ENCODE measurements at regions not wholly inside any gene's neighbourhood (a gene's known extent, or its start where the extent isn't known, plus 50 kb on each side); places are given as distances from the start of the nearest gene placed in this dataset.
"Not testable (repeated sequence)": the region's sequence is repeated elsewhere in the genome, so short reads cannot be mapped to it uniquely, and the experiment has no call there.

DNA sequence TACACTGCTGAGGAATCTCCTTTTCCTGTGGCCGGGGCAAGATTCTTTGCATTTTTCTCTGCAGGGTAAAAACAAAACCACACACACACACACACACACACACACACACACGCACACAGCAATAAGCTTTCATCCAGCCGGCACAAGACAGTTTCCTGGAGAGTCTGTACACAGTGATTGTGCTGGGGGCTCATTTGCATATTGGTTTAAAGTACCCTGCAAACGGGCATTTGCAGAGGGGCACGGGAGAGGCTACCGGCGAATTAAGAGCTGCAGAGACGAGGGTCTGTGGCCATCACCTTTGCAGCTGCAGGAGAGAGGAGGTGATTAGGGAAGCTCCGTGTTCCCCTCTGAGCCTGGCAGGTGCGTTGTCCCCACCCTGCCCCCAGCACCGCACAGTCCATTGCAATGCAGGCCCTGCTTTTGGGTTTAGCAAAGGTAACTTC lies 219.9 kb downstream of the SHOX start:
- H3K4me1 Mint-ChIP-seq (ENCODE audit: unreplicated experiment): peaks cover 9% of the 10 kb centered on the region
- peaks cover 6% of the 10 kb centered on the region for H3K27me3 Mint-ChIP-seq (ENCODE audit: unreplicated experiment)
- H3K27ac Mint-ChIP-seq (ENCODE audit: unreplicated experiment): no peak overlapping the region
- H3K4me3 Mint-ChIP-seq (ENCODE audit: unreplicated experiment): no peak overlapping the region
- TF ChIP-seq, protein P1, sequence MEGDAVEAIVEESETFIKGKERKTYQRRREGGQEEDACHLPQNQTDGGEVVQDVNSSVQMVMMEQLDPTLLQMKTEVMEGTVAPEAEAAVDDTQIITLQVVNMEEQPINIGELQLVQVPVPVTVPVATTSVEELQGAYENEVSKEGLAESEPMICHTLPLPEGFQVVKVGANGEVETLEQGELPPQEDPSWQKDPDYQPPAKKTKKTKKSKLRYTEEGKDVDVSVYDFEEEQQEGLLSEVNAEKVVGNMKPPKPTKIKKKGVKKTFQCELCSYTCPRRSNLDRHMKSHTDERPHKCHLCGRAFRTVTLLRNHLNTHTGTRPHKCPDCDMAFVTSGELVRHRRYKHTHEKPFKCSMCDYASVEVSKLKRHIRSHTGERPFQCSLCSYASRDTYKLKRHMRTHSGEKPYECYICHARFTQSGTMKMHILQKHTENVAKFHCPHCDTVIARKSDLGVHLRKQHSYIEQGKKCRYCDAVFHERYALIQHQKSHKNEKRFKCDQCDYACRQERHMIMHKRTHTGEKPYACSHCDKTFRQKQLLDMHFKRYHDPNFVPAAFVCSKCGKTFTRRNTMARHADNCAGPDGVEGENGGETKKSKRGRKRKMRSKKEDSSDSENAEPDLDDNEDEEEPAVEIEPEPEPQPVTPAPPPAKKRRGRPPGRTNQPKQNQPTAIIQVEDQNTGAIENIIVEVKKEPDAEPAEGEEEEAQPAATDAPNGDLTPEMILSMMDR (IDR thresholded peaks at IDR 0.05): no peak
- H3K9me3 Mint-ChIP-seq (ENCODE audit: unreplicated experiment): no peaks in the 10 kb centered on the region
- no peaks in the 10 kb centered on the region for H3K36me3 Mint-ChIP-seq (ENCODE audit: unreplicated experiment)
- peak; percentile 71 for DNase-seq (ENCODE audit: extremely low spot score, unreplicated experiment)

DNA sequence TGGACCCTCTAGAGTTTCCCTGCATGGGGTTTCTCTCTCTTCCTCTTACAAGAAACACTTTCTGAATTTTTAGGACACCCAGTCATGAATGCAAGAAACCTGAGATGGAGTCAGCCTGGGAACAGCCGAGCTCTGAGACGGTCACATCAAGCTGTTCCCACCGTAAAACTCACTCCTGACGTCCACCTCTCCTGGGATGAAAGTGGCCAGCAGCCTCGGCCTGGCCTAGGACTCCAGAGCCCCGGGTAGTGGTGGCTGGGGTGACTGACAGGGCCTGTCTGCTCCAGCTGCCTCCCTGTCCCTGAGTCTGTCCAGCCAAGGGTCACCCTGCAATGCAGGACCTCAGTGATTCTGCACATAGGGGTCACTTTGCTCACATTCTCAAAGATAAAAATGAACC lies 217.8 kb downstream of the SHOX start:
- Mint-ChIP-seq H3K9me3 (ENCODE audit: unreplicated experiment) (no peaks in the 10 kb centered on the region), H3K4me1 (ENCODE audit: unreplicated experiment) (peaks cover 10% of the 10 kb centered on the region), H3K27me3 (ENCODE audit: unreplicated experiment) (no peaks in the 10 kb centered on the region), H3K27ac (ENCODE audit: unreplicated experiment) (no peak overlapping the region), H3K4me3 (ENCODE audit: unreplicated experiment) (no peak overlapping the region), H3K36me3 (ENCODE audit: unreplicated experiment) (no peaks in the 10 kb centered on the region)
- TF ChIP-seq, protein P1 (IDR thresholded peaks at IDR 0.05): no peak
- DNase-seq (ENCODE audit: extremely low spot score, unreplicated experiment): peak; percentile 79

DNA sequence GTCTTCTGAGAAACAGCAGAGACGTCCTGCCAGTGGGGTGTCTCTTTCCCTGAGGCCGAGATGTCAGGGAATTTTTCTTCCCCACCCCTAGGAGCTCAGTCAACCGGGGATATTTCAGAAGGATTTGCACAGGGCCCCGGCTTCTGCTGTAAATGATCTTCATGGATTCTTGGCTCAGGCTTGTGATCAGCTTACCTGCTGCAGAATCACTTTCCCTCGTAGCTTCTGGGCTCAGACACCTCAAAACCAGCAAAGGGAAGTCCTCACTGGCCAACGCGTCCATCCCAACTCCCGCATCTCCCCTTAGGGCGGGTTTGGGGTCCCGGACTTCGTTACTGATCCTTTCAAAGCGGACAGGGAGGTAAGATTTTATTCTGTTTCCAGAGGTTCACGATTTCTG lies 212.7 kb downstream of the SHOX start:
- no peak overlapping the region for H3K4me3 Mint-ChIP-seq (ENCODE audit: unreplicated experiment)
- peak; percentile 38 for DNase-seq (ENCODE audit: extremely low spot score, unreplicated experiment)
- TF ChIP-seq, protein P1 (IDR thresholded peaks at IDR 0.05): no peak
- H3K4me1 Mint-ChIP-seq (ENCODE audit: unreplicated experiment): peaks cover 5% of the 10 kb centered on the region
- H3K27ac Mint-ChIP-seq (ENCODE audit: unreplicated experiment): no peak overlapping the region
- no peaks in the 10 kb centered on the region for H3K9me3 Mint-ChIP-seq (ENCODE audit: unreplicated experiment)
- peaks cover 3% of the 10 kb centered on the region for H3K27me3 Mint-ChIP-seq (ENCODE audit: unreplicated experiment)
- no peaks in the 10 kb centered on the region for H3K36me3 Mint-ChIP-seq (ENCODE audit: unreplicated experiment)

DNA sequence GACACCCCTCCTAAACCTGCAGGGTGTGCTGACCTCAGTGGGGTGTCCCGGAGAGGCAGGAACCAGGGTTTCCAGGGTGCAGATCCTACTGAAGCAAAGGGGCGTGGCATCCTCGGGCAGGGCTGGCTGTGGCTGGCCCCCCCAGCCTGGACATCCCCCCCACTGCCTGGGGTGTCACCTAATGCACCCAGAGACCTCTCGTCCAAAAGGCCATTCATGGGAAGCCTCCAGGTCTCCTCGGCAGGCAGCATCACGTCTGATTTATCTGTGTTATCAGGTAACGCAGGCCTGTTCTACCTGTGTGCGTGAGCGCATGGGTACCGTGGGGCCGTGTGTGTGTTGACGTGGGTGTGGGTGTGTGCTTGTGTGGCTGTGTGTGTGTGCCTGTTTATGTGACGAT lies 210.0 kb downstream of the SHOX start:
- TF ChIP-seq, protein P1 (IDR thresholded peaks at IDR 0.05): no peak
- Mint-ChIP-seq H3K36me3 (ENCODE audit: unreplicated experiment) (no peaks in the 10 kb centered on the region), H3K27me3 (ENCODE audit: unreplicated experiment) (peaks cover 3% of the 10 kb centered on the region), H3K4me3 (ENCODE audit: unreplicated experiment) (no peak overlapping the region), H3K27ac (ENCODE audit: unreplicated experiment) (no peak overlapping the region), H3K4me1 (ENCODE audit: unreplicated experiment) (peaks cover 2% of the 10 kb centered on the region), H3K9me3 (ENCODE audit: unreplicated experiment) (no peaks in the 10 kb centered on the region)
- DNase-seq (ENCODE audit: extremely low spot score, unreplicated experiment): peak; percentile 65

DNA sequence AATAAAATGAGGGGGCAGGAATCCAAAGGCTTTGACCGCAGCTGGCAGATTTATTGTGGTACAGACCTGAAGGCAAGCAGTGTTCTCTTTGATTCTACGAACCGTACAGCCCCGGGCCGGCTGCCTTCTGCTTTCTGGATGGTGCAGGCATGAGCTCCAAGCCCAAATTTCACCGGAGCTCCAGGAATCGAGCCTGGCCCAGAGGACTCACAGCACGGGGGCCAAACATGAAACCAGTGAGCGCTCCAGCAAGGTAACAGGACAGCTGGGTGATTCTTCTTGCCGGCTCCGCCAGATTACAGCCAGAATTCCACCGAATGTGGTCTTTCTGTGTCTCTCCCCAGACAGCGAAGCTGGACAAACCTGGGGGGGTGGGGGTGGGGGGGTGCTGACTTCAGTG lies 208.1 kb downstream of the SHOX start:
- DNase-seq (ENCODE audit: extremely low spot score, unreplicated experiment): peak; percentile 63
- not testable (repeated sequence) for H3K27ac Mint-ChIP-seq (ENCODE audit: unreplicated experiment); H3K27me3 Mint-ChIP-seq (ENCODE audit: unreplicated experiment); H3K4me1 Mint-ChIP-seq (ENCODE audit: unreplicated experiment); H3K36me3 Mint-ChIP-seq (ENCODE audit: unreplicated experiment); H3K4me3 Mint-ChIP-seq (ENCODE audit: unreplicated experiment); H3K9me3 Mint-ChIP-seq (ENCODE audit: unreplicated experiment)

DNA sequence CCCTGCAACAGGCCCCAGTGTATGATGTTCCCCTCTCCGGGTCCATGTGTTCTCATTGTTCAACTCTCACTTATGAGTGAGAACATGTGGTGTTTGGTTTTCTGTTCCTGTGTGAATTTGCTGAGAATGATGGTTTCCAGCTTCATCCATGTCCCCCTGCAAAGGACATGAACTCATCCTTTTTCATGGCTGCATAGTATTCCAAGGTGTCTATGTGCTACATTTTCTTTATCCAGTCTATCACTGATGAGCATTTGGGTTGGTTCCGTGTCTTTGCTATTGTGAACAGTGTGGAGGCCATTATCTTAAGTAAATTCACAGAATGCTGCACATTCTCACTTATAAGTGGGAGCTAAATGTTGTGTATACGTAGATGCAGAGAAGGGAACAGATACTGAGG lies 205.3 kb downstream of the SHOX start:
- H3K9me3 Mint-ChIP-seq (ENCODE audit: unreplicated experiment); H3K27me3 Mint-ChIP-seq (ENCODE audit: unreplicated experiment); H3K4me1 Mint-ChIP-seq (ENCODE audit: unreplicated experiment); H3K4me3 Mint-ChIP-seq (ENCODE audit: unreplicated experiment); H3K36me3 Mint-ChIP-seq (ENCODE audit: unreplicated experiment); H3K27ac Mint-ChIP-seq (ENCODE audit: unreplicated experiment): not testable (repeated sequence)
- DNase-seq (ENCODE audit: extremely low spot score, unreplicated experiment): peak; percentile 2

All from osteocyte (in vitro differentiated cells).